Naive thymus-derived CD4-positive, alpha-beta T cell (primary cell): ENCODE measurements at regions not wholly inside any gene's neighbourhood (a gene's known extent, or its start where the extent isn't known, plus 50 kb on each side); places are given as distances from the start of the nearest gene placed in this dataset.

Experiments used
- ATAC-seq: fragments of 150-1000 bp; cut with Tn5 transposase; 2 replicates; pipeline ENCODE4 v1.10.0; 2021; ENCODE audit warnings: mild to moderate bottlenecking, moderate library complexity
- CTCF ChIA-PET: fragments of 350-600 bp; sonication (Branson Sonifier 250); formaldehyde crosslinking; loops from one replicate; lab custom pipeline; 2021; ENCODE audit warnings: antibody characterized with exemption; lab: Charles Lee
- POLR2A ChIA-PET: fragments of 350-600 bp; sonication (Branson Sonifier 250); formaldehyde crosslinking; loops from one replicate; lab custom pipeline; 2021; ENCODE audit warnings: antibody characterized with exemption, inconsistent platforms; lab: Charles Lee
- DNase-seq, 9 donors: peaks; one replicate each; pipeline versions ENCODE4 v3.0.0 to v3.0.0-alpha.2; 2020 to 2022; ENCODE audit warnings: mixed read lengths in 1 of 9
- H3K27ac ChIP-seq: one replicate; pipeline ENCODE4 v1.7.0; 2013; ENCODE audit warnings: mild to moderate bottlenecking, low read depth, low read length, moderate library complexity
- H3K27me3 ChIP-seq, 2 donors: one replicate each; pipeline ENCODE4 v1.7.0; 2013; ENCODE audit warnings: low read length in 2 of 2, mild to moderate bottlenecking in 2 of 2, moderate library complexity in 2 of 2; ENCODE audit not compliant: control insufficient read depth in 2 of 2, insufficient read depth in 2 of 2
- H3K36me3 ChIP-seq, 3 experiments: 1 replicate in 2 of 3; 2 replicates in 1 of 3; pipeline ENCODE4 v1.7.0; 2013; ENCODE audit warnings: low read length in 3 of 3, mild to moderate bottlenecking in 3 of 3, moderate library complexity in 1 of 3; ENCODE audit not compliant: insufficient read depth in 3 of 3, control insufficient read depth in 2 of 3
- H3K4me1 ChIP-seq, 2 donors: one replicate each; pipeline ENCODE4 v1.7.0; 2013; ENCODE audit warnings: low read length in 2 of 2, mild to moderate bottlenecking in 2 of 2, moderate library complexity in 1 of 2; ENCODE audit not compliant: control insufficient read depth in 2 of 2, insufficient read depth in 2 of 2
- H3K4me3 ChIP-seq: 2 replicates; pipeline ENCODE4 v1.7.0; 2013; ENCODE audit warnings: mild to moderate bottlenecking, low read length
- H3K9me3 ChIP-seq, 3 experiments: 1 replicate in 2 of 3; 2 replicates in 1 of 3; pipeline ENCODE4 v1.7.0; 2013; ENCODE audit warnings: low read length in 3 of 3; ENCODE audit not compliant: control insufficient read depth in 2 of 3
- H3K27ac Mint-ChIP-seq, 9 donors: one replicate each; pipeline ENCODE4 v1.8.0; 2020 to 2022; ENCODE audit warnings: mixed read lengths in 9 of 9, mild to moderate bottlenecking in 8 of 9, moderate library complexity in 5 of 9, inconsistent platforms in 2 of 9
- H3K27me3 Mint-ChIP-seq, 5 donors: one replicate each; pipeline ENCODE4 v1.8.0; 2021 to 2022; ENCODE audit warnings: mixed read lengths in 5 of 5, mild to moderate bottlenecking in 1 of 5
- H3K36me3 Mint-ChIP-seq, 5 donors: one replicate each; pipeline ENCODE4 v1.8.0; 2020 to 2022; ENCODE audit warnings: mixed read lengths in 5 of 5, mild to moderate bottlenecking in 3 of 5, inconsistent platforms in 1 of 5
- H3K4me1 Mint-ChIP-seq, 7 donors: one replicate each; pipeline ENCODE4 v1.8.0; 2020 to 2022; ENCODE audit warnings: mixed read lengths in 7 of 7, mild to moderate bottlenecking in 3 of 7, inconsistent platforms in 1 of 7
- H3K4me3 Mint-ChIP-seq, 10 donors: one replicate each; pipeline ENCODE4 v1.8.0; 2020 to 2022; ENCODE audit warnings: mild to moderate bottlenecking in 10 of 10, mixed read lengths in 10 of 10, moderate library complexity in 6 of 10, inconsistent platforms in 2 of 10
- H3K9me3 Mint-ChIP-seq, 11 donors: one replicate each; pipeline ENCODE4 v1.8.0; 2020 to 2022; ENCODE audit warnings: mixed read lengths in 11 of 11, mild to moderate bottlenecking in 4 of 11, inconsistent platforms in 1 of 11, moderate library complexity in 1 of 11
- intact Hi-C, 2 donors: fragments of 100-400 bp; cut with micrococcal nuclease; formaldehyde crosslinking; loops; one replicate each; pipeline ENCODE4 v1.15.1; 2023

GRCh38 chr12:87921621-87922020, 107.6 kb downstream of the C12orf50 start:
- intact Hi-C loops = no loop called here
- H3K36me3 Mint-ChIP-seq = no peaks in the 10 kb centered on the region
- H3K27me3 ChIP-seq = no peaks in the 10 kb centered on the region
- no peaks in the 10 kb centered on the region for H3K4me1 ChIP-seq
- no peak overlapping the region for H3K4me3 ChIP-seq
- no peak overlapping the region for H3K27ac ChIP-seq
- CTCF ChIA-PET = no interaction called here
- no peaks in the 10 kb centered on the region for H3K4me1 Mint-ChIP-seq
- POLR2A ChIA-PET = no interaction called here
- H3K27ac Mint-ChIP-seq = no peak overlapping the region
- H3K36me3 ChIP-seq = no peaks in the 10 kb centered on the region
- no peaks in the 10 kb centered on the region for H3K27me3 Mint-ChIP-seq
- no peak for DNase-seq
- no peaks in the 10 kb centered on the region for H3K9me3 ChIP-seq
- no peak overlapping the region for H3K4me3 Mint-ChIP-seq
- ATAC-seq = no peak
- H3K9me3 Mint-ChIP-seq = peaks cover 0 to 7% (median 0%) of the 10 kb centered on the region in 11 donors

DNA sequence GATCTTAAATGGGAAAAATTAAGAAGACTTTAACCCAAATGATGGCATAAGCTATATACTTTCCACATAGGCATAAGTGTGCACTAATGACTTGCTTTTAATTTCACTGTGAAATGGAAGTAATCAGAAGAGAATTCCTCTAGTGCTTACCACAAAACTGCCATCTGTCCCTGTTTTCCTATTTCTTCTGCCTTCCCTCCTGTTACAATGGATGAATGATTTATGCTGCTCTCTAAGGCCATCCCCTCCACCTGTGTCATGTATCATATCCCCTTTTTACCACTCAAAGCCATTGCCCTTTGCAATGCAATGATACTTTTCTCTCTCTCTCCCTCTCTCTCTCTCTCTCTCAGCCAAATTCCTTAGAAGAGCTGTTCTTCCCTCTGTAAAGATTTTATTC, 109.1 kb downstream of the C12orf50 start:
- no peak overlapping the region for H3K27ac ChIP-seq
- Mint-ChIP-seq H3K4me3 (no peak overlapping the region), H3K27me3 (no peaks in the 10 kb centered on the region), H3K27ac (no peak overlapping the region), H3K36me3 (no peaks in the 10 kb centered on the region), H3K4me1 (no peaks in the 10 kb centered on the region), H3K9me3 (peaks cover 0 to 7% (median 4%) of the 10 kb centered on the region in 11 donors)
- no peaks in the 10 kb centered on the region for H3K9me3 ChIP-seq
- H3K27me3 ChIP-seq = no peaks in the 10 kb centered on the region
- H3K4me3 ChIP-seq = no peak overlapping the region
- no peaks in the 10 kb centered on the region for H3K36me3 ChIP-seq
- no peak for DNase-seq
- ChIA-PET CTCF (no interaction called here), POLR2A (no interaction called here)
- ATAC-seq = no peak
- intact Hi-C loops = no loop called here
- no peaks in the 10 kb centered on the region for H3K4me1 ChIP-seq

DNA sequence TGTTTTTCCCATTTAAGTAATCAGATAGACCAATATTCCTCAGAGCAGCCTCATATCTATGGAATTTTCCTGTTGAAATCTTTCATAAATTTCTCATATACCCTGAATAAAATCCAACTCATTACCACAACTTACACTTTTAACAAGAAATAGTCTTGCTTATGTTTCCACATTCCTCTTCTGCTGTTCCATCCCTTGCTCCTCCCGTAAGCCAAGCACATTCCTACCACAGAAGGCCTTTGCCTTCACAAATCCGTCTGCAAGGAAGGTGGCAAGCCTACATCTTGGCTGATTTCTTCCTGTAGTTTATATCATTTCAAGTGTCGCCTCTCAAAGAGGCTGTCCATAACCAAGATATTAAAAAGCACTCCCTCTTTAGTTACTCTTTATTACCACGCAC, 127.7 kb downstream of the C12orf50 start:
- ChIA-PET CTCF (no interaction called here), POLR2A (no interaction called here)
- peaks cover 0 to 4% (median 0%) of the 10 kb centered on the region in 11 donors for H3K9me3 Mint-ChIP-seq
- Histone ChIP-seq H3K36me3 (no peaks in the 10 kb centered on the region), H3K4me3 (no peak overlapping the region), H3K9me3 (no peaks in the 10 kb centered on the region), H3K4me1 (no peaks in the 10 kb centered on the region), H3K27ac (no peak overlapping the region), H3K27me3 (no peaks in the 10 kb centered on the region)
- no peak overlapping the region for H3K4me3 Mint-ChIP-seq
- H3K27ac Mint-ChIP-seq = no peak overlapping the region
- H3K27me3 Mint-ChIP-seq = peaks cover 0 to 2% (median 0%) of the 10 kb centered on the region in 5 donors
- ATAC-seq (no peak), DNase-seq (no peak)
- intact Hi-C loops = no loop called here
- no peaks in the 10 kb centered on the region for H3K4me1 Mint-ChIP-seq
- no peaks in the 10 kb centered on the region for H3K36me3 Mint-ChIP-seq

- H3K27me3 ChIP-seq = no peaks in the 10 kb centered on the region
- H3K36me3 ChIP-seq = no peaks in the 10 kb centered on the region
- Mint-ChIP-seq H3K36me3 (no peaks in the 10 kb centered on the region), H3K9me3 (peaks cover 0 to 10% (median 0%) of the 10 kb centered on the region in 11 donors), H3K27ac (no peak overlapping the region), H3K27me3 (peaks cover 0 to 2% (median 0%) of the 10 kb centered on the region in 5 donors), H3K4me1 (no peaks in the 10 kb centered on the region), H3K4me3 (no peak overlapping the region)
- ChIA-PET POLR2A (no interaction called here), CTCF (no interaction called here)
- no peaks in the 10 kb centered on the region for H3K4me1 ChIP-seq
- no peak for DNase-seq
- H3K4me3 ChIP-seq = no peak overlapping the region
- no peak overlapping the region for H3K27ac ChIP-seq
- intact Hi-C loops = no loop called here
- no peaks in the 10 kb centered on the region for H3K9me3 ChIP-seq
- no peak for ATAC-seq
These were observed 131.5 kb downstream of the C12orf50 start for GRCh38 chr12:87897662-87898061.

- no peaks in the 10 kb centered on the region for H3K27me3 ChIP-seq
- no peak overlapping the region for H3K4me3 ChIP-seq
- POLR2A ChIA-PET = no interaction called here
- no peak overlapping the region for H3K27ac ChIP-seq
- Mint-ChIP-seq H3K27ac (no peak overlapping the region), H3K27me3 (no peaks in the 10 kb centered on the region), H3K36me3 (no peaks in the 10 kb centered on the region), H3K4me3 (no peak overlapping the region), H3K4me1 (no peaks in the 10 kb centered on the region), H3K9me3 (peaks cover 0 to 4% (median 0%) of the 10 kb centered on the region in 11 donors)
- ATAC-seq (no peak), DNase-seq (no peak)
- intact Hi-C loops = no loop called here
- no peaks in the 10 kb centered on the region for H3K36me3 ChIP-seq
- H3K4me1 ChIP-seq = no peaks in the 10 kb centered on the region
- no peaks in the 10 kb centered on the region for H3K9me3 ChIP-seq
- CTCF ChIA-PET = no interaction called here
These were observed 145.4 kb downstream of the C12orf50 start for GRCh38 chr12:87883806-87884205.

- H3K27me3 ChIP-seq = no peaks in the 10 kb centered on the region
- Mint-ChIP-seq H3K4me1 (no peaks in the 10 kb centered on the region), H3K27ac (no peak overlapping the region), H3K27me3 (no peaks in the 10 kb centered on the region), H3K36me3 (no peaks in the 10 kb centered on the region), H3K4me3 (no peak overlapping the region), H3K9me3 (peaks cover 0 to 13% (median 0%) of the 10 kb centered on the region in 11 donors)
- ChIA-PET POLR2A (no interaction called here), CTCF (no interaction called here)
- no peak overlapping the region for H3K27ac ChIP-seq
- H3K36me3 ChIP-seq = no peaks in the 10 kb centered on the region
- no peaks in the 10 kb centered on the region for H3K9me3 ChIP-seq
- DNase-seq = no peak
- no peak overlapping the region for H3K4me3 ChIP-seq
- intact Hi-C loops = no loop called here
- ATAC-seq = no peak
- H3K4me1 ChIP-seq = no peaks in the 10 kb centered on the region
These were observed 150.1 kb downstream of the C12orf50 start for GRCh38 chr12:87879141-87879540.

GRCh38 chr12:87870493-87871460, 158.4 kb downstream of the C12orf50 start:
- ChIA-PET CTCF (no interaction called here), POLR2A (interaction anchor here (0.6 kb wide), 1 partner anchor 14 kb away, joined by 3 read pairs; no protein-coding TSS in a partner anchor)
- DNase-seq = no peak
- Histone ChIP-seq H3K4me3 (no peak overlapping the region), H3K27ac (no peak overlapping the region), H3K9me3 (no peaks in the 10 kb centered on the region), H3K27me3 (no peaks in the 10 kb centered on the region), H3K4me1 (no peaks in the 10 kb centered on the region), H3K36me3 (no peaks in the 10 kb centered on the region)
- Mint-ChIP-seq H3K4me1 (no peaks in the 10 kb centered on the region), H3K27ac (no peak overlapping the region), H3K27me3 (peaks cover 0 to 9% (median 0%) of the 10 kb centered on the region in 5 donors), H3K9me3 (peaks cover 0 to 3% (median 0%) of the 10 kb centered on the region in 11 donors), H3K4me3 (no peak overlapping the region), H3K36me3 (no peaks in the 10 kb centered on the region)
- intact Hi-C loops = no loop called here
- no peak for ATAC-seq
